Breast epithelium (tissue), 4 donors: ENCODE measurements at regions not wholly inside any gene's neighbourhood (a gene's known extent, or its start where the extent isn't known, plus 50 kb on each side); places are given as distances from the start of the nearest gene placed in this dataset.
A peak's percentile ranks its signal among the peaks of the same experiment; 100 is the strongest.

Experiments
- DNase-seq, 2 donors: peaks; one replicate each; pipeline ENCODE4 v3.0.0-alpha.2; 2019; ENCODE audit warnings: low spot score in 2 of 2
- H3K27ac ChIP-seq, 2 donors: fragments of 200-600 bp; sonication (generic) in 1 of 2; one replicate each; pipeline ENCODE4 v1.5.1; 2016 to 2019; ENCODE audit warnings: mild to moderate bottlenecking in 1 of 2
- H3K27me3 ChIP-seq, 2 donors: fragments of 200-600 bp; sonication (generic) in 1 of 2; one replicate each; pipeline versions ENCODE4 v1.5.1 to v1.6.0; 2017 to 2019; ENCODE audit warnings: control low read depth in 1 of 2, mild to moderate bottlenecking in 1 of 2
- H3K36me3 ChIP-seq: fragments of 200-600 bp; one replicate; pipeline ENCODE4 v1.5.1; 2019
- H3K4me1 ChIP-seq, 2 donors: fragments of 200-600 bp; sonication (generic); one replicate each; pipeline ENCODE4 v1.5.1; 2016 to 2019; ENCODE audit warnings: control low read depth in 1 of 2
- H3K4me3 ChIP-seq, 3 donors: fragments of 200-600 bp; sonication (generic); 1 replicate in 2 of 3; 2 replicates in 1 of 3; pipeline ENCODE4 v1.5.1; 2016 to 2019; ENCODE audit warnings: mild to moderate bottlenecking in 3 of 3, moderate library complexity in 2 of 3
- H3K9me3 ChIP-seq, 2 donors: fragments of 200-600 bp; sonication (generic) in 1 of 2; one replicate each; pipeline ENCODE4 v1.5.1; 2016 to 2019; ENCODE audit warnings: control low read depth in 1 of 2
- POLR2A ChIP-seq: fragments of 450-650 bp; IDR thresholded peaks from one replicate; pipeline ENCODE4 v1.6.1; 2016; ENCODE audit warnings: antibody characterized with exemption, mild to moderate bottlenecking, moderate library complexity
- POLR2AphosphoS5 ChIP-seq, 3 donors: sonication (generic); formaldehyde crosslinking; IDR thresholded peaks; one replicate each; pipeline ENCODE4 v1.6.1; 2017; ENCODE audit warnings: antibody characterized with exemption in 3 of 3
- intact Hi-C: fragments of 100-400 bp; cut with DNase I; formaldehyde crosslinking; loops from one replicate; pipeline ENCODE4 v1.15.1; 2023; ENCODE audit warnings: low total_unique reads
- TF ChIP-seq, protein P1 (sequence below), 3 donors: fragments of 450-650 bp; IDR thresholded peaks; one replicate each; pipeline ENCODE4 v1.5.1; 2016 to 2017; ENCODE audit warnings: antibody characterized with exemption in 3 of 3, mild to moderate bottlenecking in 3 of 3, moderate library complexity in 3 of 3

- H3K4me3 ChIP-seq: no peak overlapping the region
- TF ChIP-seq POLR2AphosphoS5 (IDR thresholded peaks at IDR 0.05) (no peak), POLR2A (no peak)
- TF ChIP-seq, protein P1, sequence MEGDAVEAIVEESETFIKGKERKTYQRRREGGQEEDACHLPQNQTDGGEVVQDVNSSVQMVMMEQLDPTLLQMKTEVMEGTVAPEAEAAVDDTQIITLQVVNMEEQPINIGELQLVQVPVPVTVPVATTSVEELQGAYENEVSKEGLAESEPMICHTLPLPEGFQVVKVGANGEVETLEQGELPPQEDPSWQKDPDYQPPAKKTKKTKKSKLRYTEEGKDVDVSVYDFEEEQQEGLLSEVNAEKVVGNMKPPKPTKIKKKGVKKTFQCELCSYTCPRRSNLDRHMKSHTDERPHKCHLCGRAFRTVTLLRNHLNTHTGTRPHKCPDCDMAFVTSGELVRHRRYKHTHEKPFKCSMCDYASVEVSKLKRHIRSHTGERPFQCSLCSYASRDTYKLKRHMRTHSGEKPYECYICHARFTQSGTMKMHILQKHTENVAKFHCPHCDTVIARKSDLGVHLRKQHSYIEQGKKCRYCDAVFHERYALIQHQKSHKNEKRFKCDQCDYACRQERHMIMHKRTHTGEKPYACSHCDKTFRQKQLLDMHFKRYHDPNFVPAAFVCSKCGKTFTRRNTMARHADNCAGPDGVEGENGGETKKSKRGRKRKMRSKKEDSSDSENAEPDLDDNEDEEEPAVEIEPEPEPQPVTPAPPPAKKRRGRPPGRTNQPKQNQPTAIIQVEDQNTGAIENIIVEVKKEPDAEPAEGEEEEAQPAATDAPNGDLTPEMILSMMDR (IDR thresholded peaks at IDR 0.05): no peak
- DNase-seq: no peak
- H3K4me1 ChIP-seq: peaks cover 0 to 4% of the 10 kb centered on the region in 2 donors
- no peaks in the 10 kb centered on the region for H3K36me3 ChIP-seq
- H3K9me3 ChIP-seq: no peaks in the 10 kb centered on the region
- no peak overlapping the region for H3K27ac ChIP-seq
- peaks cover 0 to 5% of the 10 kb centered on the region in 2 donors for H3K27me3 ChIP-seq
- intact Hi-C loops: no loop called here
Measured at GRCh38 chr2:16008331-16008850, 68.0 kb downstream of the MYCN start.

GRCh38 chr2:16007167-16007934 lies 67.0 kb downstream of the MYCN start:
- TF ChIP-seq POLR2AphosphoS5 (IDR thresholded peaks at IDR 0.05): no peak
- Histone ChIP-seq H3K9me3 (no peaks in the 10 kb centered on the region), H3K27me3 (no peaks in the 10 kb centered on the region), H3K27ac (no peak overlapping the region), H3K36me3 (no peaks in the 10 kb centered on the region), H3K4me3 (no peak overlapping the region), H3K4me1 (no peaks in the 10 kb centered on the region)
- no peak for DNase-seq
- intact Hi-C loops: no loop called here

- Histone ChIP-seq H3K9me3 (no peaks in the 10 kb centered on the region), H3K4me1 (no peaks in the 10 kb centered on the region), H3K36me3 (no peaks in the 10 kb centered on the region), H3K27me3 (no peaks in the 10 kb centered on the region), H3K27ac (no peak overlapping the region), H3K4me3 (no peak overlapping the region)
- intact Hi-C loops: no loop called here
- DNase-seq: no peak
- no peak for TF ChIP-seq POLR2AphosphoS5 (IDR thresholded peaks at IDR 0.05)
- no peak for TF ChIP-seq POLR2A
- TF ChIP-seq, protein P1 (IDR thresholded peaks at IDR 0.05): no peak
Measured at GRCh38 chr2:16006537-16007166, 66.3 kb downstream of the MYCN start.

GRCh38 chr2:16005816-16006536 lies 65.6 kb downstream of the MYCN start:
- peak in 1 of 2 donors; percentile 26 for DNase-seq
- no peaks in the 10 kb centered on the region for H3K4me1 ChIP-seq
- no peaks in the 10 kb centered on the region for H3K36me3 ChIP-seq
- H3K9me3 ChIP-seq: no peaks in the 10 kb centered on the region
- no peak overlapping the region for H3K4me3 ChIP-seq
- intact Hi-C loops: loop anchor here (1.0 kb wide), 1 partner anchor 22 kb away; no protein-coding TSS in a partner anchor
- H3K27me3 ChIP-seq: no peaks in the 10 kb centered on the region
- no peak for TF ChIP-seq POLR2A
- TF ChIP-seq, protein P1 (IDR thresholded peaks at IDR 0.05): no peak
- no peak for TF ChIP-seq POLR2AphosphoS5 (IDR thresholded peaks at IDR 0.05)
- no peak overlapping the region for H3K27ac ChIP-seq

DNA sequence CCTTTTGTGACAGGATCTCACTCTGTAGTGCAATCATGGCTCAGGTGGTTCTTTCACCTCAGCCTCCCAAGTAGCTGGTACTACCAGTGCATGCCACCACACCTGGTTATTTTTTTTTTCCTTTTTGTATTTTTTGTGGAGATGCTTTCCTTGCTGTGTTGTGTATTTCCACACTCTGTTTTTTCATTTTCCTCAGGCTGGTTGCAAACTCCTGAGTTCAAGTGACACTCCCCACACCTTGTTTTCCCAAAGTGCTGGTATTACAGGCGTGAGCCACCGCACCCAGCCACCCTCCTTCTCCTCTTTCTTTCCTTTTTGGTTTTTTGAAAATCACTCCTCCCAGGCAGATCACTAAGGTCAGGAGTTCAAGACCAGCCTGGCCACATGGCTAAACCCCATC lies 65.0 kb downstream of the MYCN start:
- H3K27ac ChIP-seq: no peak overlapping the region
- H3K36me3 ChIP-seq: no peaks in the 10 kb centered on the region
- DNase-seq: no peak
- H3K27me3 ChIP-seq: no peaks in the 10 kb centered on the region
- TF ChIP-seq POLR2A (no peak), POLR2AphosphoS5 (IDR thresholded peaks at IDR 0.05) (no peak)
- TF ChIP-seq, protein P1 (IDR thresholded peaks at IDR 0.05): no peak
- no peak overlapping the region for H3K4me3 ChIP-seq
- H3K9me3 ChIP-seq: no peaks in the 10 kb centered on the region
- intact Hi-C loops: loop anchor here (1.0 kb wide), 1 partner anchor 23 kb away; no protein-coding TSS in a partner anchor
- no peaks in the 10 kb centered on the region for H3K4me1 ChIP-seq
